ENCODE measurements at regions not wholly inside any gene's neighbourhood (a gene's known extent, or its start where the extent isn't known, plus 50 kb on each side); places are given as distances from the start of the nearest gene placed in this dataset.

- Histone ChIP-seq H3K36me3 (ENCODE audit: low read depth) (no peaks in the 10 kb centered on the region), H3K79me2 (ENCODE audit: low read depth) (no peaks in the 10 kb centered on the region), H3K9me2 (ENCODE audit: insufficient read depth) (no peaks in the 10 kb centered on the region), H3K4me1 (replicated peaks; ENCODE audit: insufficient read depth) (no peaks in the 10 kb centered on the region), H3K27ac (no peak overlapping the region), H3F3A (ENCODE audit: insufficient read depth, low read depth) (no peaks in the 10 kb centered on the region), H4K20me1 (ENCODE audit: insufficient read depth) (no peaks in the 10 kb centered on the region), H3K4me3 (no peak overlapping the region), H3K27me3 (ENCODE audit: insufficient read depth, low read depth) (no peaks in the 10 kb centered on the region), H3K9me3 (ENCODE audit: insufficient read depth, low read depth) (no peaks in the 10 kb centered on the region), H2AFZ (no peak overlapping the region), H3K4me2 (no peak overlapping the region)
- POLR2A ChIA-PET (ENCODE audit: unreplicated experiment): no interaction called here
- no peak for TF ChIP-seq EZH2 (IDR thresholded peaks at IDR 0.05; ENCODE audit: low read depth)
- CTCF ChIA-PET: no interaction called here
- no peak for DNase-seq
- no TSS peak for BruUV-seq (replicated peaks)
- intact Hi-C loops (cut with micrococcal nuclease; ENCODE audit: unreplicated experiment): no loop called here
Measured at GRCh38 chr17:22131740-22132139, 439.4 kb downstream of the KCNJ18 start.

DNA sequence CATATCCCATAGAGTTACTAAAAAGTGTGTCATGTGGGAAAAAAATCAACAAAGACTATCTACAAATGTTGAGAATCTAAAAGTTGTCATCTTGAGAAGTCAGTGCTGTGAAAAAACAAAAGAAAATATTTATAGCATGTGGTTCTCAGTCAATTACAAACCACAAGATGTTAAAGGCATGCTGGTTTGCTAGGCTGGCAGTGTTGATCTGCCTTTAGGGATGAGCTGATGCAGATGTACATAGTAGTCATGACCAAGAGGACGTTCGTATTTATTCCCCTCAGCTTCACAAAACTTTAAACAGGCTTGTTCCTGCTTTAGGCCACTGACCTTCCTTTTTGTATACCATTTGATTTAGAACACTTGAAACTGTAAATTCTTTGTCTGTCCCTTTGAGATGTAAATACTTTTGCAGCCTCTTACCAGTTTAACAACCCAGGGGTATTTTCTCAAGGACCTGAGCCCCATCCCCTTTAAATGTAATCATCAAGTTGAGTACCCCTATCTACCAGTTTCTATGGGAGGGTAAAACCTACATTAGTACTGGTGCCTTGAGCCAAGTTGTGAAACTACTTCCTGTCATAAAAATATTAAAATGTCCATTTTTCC lies 446.6 kb downstream of the KCNJ18 start:
- H3K9me3 ChIP-seq (ENCODE audit: insufficient read depth, low read depth): no peaks in the 10 kb centered on the region

DNA sequence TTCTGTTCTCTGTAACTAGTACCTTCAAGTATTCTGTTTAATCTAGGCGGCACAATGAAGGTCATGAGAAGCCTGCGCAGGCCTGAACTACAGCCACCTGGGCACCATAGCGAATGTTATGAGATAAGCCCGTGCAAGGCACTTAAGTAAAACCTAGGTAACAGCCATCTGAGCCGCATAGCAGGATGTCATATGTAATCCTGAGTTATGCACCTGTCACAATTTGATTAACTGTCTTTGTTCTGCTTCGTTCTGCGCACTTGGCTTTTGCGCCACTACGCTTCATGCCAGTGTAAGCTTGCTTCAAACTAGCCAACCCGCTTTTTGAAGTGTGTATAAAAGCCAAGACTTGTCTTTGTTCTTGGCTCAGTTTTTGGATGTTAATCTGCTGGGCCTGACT lies 449.8 kb downstream of the KCNJ18 start:
- no peak overlapping the region for H2AFZ ChIP-seq
- no peaks in the 10 kb centered on the region for H3K36me3 ChIP-seq (ENCODE audit: low read depth)
- no peaks in the 10 kb centered on the region for H3K9me3 ChIP-seq (ENCODE audit: insufficient read depth, low read depth)
- no peaks in the 10 kb centered on the region for H3F3A ChIP-seq (ENCODE audit: insufficient read depth, low read depth)
- BruUV-seq (replicated peaks): no TSS peak
- H3K4me1 ChIP-seq (replicated peaks; ENCODE audit: insufficient read depth): no peaks in the 10 kb centered on the region
- no peak overlapping the region for H3K4me3 ChIP-seq
- no peaks in the 10 kb centered on the region for H3K9me2 ChIP-seq (ENCODE audit: insufficient read depth)
- H4K20me1 ChIP-seq (ENCODE audit: insufficient read depth): no peaks in the 10 kb centered on the region
- intact Hi-C loops (cut with micrococcal nuclease; ENCODE audit: unreplicated experiment): no loop called here
- POLR2A ChIA-PET (ENCODE audit: unreplicated experiment): no interaction called here
- no peak for DNase-seq
- CTCF ChIA-PET: no interaction called here
- TF ChIP-seq CTCF (conservative IDR thresholded peaks at IDR 0.05): no peak
- no peak for TF ChIP-seq EZH2 (IDR thresholded peaks at IDR 0.05; ENCODE audit: low read depth)
- H3K79me2 ChIP-seq (ENCODE audit: low read depth): no peaks in the 10 kb centered on the region
- no peak overlapping the region for H3K4me2 ChIP-seq
- H3K27ac ChIP-seq: no peak overlapping the region
- H3K27me3 ChIP-seq (ENCODE audit: insufficient read depth, low read depth): no peaks in the 10 kb centered on the region

More for the DNA sequence above, 446.6 kb downstream of the KCNJ18 start:
- no peaks in the 10 kb centered on the region for H3F3A ChIP-seq (ENCODE audit: insufficient read depth, low read depth)
- H3K36me3 ChIP-seq (ENCODE audit: low read depth): no peaks in the 10 kb centered on the region
- H3K9me2 ChIP-seq (ENCODE audit: insufficient read depth): no peaks in the 10 kb centered on the region
- H3K4me3 ChIP-seq: no peak overlapping the region
- DNase-seq: no peak
- no peak overlapping the region for H3K4me2 ChIP-seq
- no peak overlapping the region for H2AFZ ChIP-seq
- CTCF ChIA-PET: no interaction called here
- no peaks in the 10 kb centered on the region for H3K4me1 ChIP-seq (replicated peaks; ENCODE audit: insufficient read depth)
- BruUV-seq (replicated peaks): no TSS peak
- POLR2A ChIA-PET (ENCODE audit: unreplicated experiment): no interaction called here
- H3K79me2 ChIP-seq (ENCODE audit: low read depth): no peaks in the 10 kb centered on the region
- intact Hi-C loops (cut with micrococcal nuclease; ENCODE audit: unreplicated experiment): no loop called here
- no peak overlapping the region for H3K27ac ChIP-seq
- H3K27me3 ChIP-seq (ENCODE audit: insufficient read depth, low read depth): no peaks in the 10 kb centered on the region
- H4K20me1 ChIP-seq (ENCODE audit: insufficient read depth): no peaks in the 10 kb centered on the region
- no peak for TF ChIP-seq CTCF (conservative IDR thresholded peaks at IDR 0.05)
- no peak for TF ChIP-seq EZH2 (IDR thresholded peaks at IDR 0.05; ENCODE audit: low read depth)

DNA sequence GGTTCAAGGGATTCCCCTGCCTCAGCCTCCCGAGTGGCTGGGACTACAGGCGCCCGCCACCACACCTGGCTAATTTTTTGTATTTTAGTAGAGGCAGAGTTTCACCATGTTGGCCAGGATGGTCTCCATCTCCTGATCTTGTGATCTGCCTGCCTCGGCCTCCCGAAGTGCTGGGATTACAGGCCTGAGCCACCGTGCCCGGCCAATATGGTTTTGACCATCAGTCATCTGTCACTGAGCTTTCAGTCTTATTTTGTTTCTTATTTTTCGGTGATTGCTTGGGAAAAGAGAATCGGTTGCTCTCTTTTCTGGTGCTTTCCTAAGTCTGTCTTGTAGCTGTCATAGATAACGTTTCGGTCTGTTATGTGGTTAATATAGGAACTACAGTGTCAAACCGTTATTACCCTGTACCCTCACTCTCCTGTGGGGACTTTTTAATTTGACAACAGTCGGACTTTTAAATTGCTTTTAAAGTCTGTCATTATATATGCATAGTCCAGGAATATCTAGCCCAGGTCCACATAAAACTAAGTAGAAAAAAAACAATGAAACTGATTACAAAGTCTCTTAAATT lies 453.4 kb downstream of the KCNJ18 start:
- Histone ChIP-seq H3K27ac (no peak overlapping the region), H3K9me2 (ENCODE audit: insufficient read depth) (no peaks in the 10 kb centered on the region), H2AFZ (no peak overlapping the region), H3K4me2 (no peak overlapping the region), H4K20me1 (ENCODE audit: insufficient read depth) (no peaks in the 10 kb centered on the region), H3K4me1 (replicated peaks; ENCODE audit: insufficient read depth) (no peaks in the 10 kb centered on the region), H3F3A (ENCODE audit: insufficient read depth, low read depth) (no peaks in the 10 kb centered on the region), H3K4me3 (no peak overlapping the region), H3K79me2 (ENCODE audit: low read depth) (no peaks in the 10 kb centered on the region), H3K9me3 (ENCODE audit: insufficient read depth, low read depth) (no peaks in the 10 kb centered on the region), H3K36me3 (ENCODE audit: low read depth) (no peaks in the 10 kb centered on the region), H3K27me3 (ENCODE audit: insufficient read depth, low read depth) (no peaks in the 10 kb centered on the region)
- ChIA-PET CTCF (no interaction called here), POLR2A (ENCODE audit: unreplicated experiment) (no interaction called here)
- no TSS peak for BruUV-seq (replicated peaks)
- DNase-seq: no peak
- no peak for TF ChIP-seq EZH2 (IDR thresholded peaks at IDR 0.05; ENCODE audit: low read depth)
- no peak for TF ChIP-seq CTCF (conservative IDR thresholded peaks at IDR 0.05)
- intact Hi-C loops (cut with micrococcal nuclease; ENCODE audit: unreplicated experiment): no loop called here
